Peyer's patch (tissue), 4 donors: ENCODE measurements at regions not wholly inside any gene's neighbourhood (a gene's known extent, or its start where the extent isn't known, plus 50 kb on each side); places are given as distances from the start of the nearest gene placed in this dataset.

Experiments
- POLR2A ChIP-seq, 2 donors: fragments of 450-650 bp; IDR thresholded peaks; one replicate each; pipeline ENCODE4 v1.5.1; 2017; ENCODE audit warnings: antibody characterized with exemption in 2 of 2, mild to moderate bottlenecking in 2 of 2, moderate library complexity in 2 of 2
- TF ChIP-seq, protein P1 (sequence below), 6 experiments: fragments of 450-650 bp in 4 of 6; fragments of 200-600 bp in 2 of 6; sonication (generic) in 1 of 6; IDR thresholded peaks; one replicate each; pipeline ENCODE4 v1.5.1; 2017 to 2019; ENCODE audit warnings: antibody characterized with exemption in 6 of 6, mild to moderate bottlenecking in 3 of 6, moderate library complexity in 1 of 6

DNA sequence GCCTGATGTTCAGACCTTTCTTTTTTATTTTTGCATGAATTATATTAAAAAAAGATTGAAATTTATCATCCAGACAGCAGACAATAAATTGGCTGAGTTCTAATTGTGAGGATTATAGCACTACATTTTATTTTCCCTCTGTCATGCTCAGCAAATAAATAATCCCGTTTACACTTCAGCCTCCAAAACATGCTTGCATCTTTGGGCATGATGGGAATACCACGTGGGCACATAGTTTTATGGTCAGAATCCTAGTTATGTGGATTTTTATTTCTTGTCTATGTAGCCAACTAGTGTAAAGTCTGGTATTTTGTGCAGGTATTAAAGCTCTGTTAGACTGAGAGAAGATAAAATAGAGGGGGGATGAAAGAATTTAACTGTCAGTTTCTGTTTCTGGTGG, 276.9 kb upstream of the E2F7 start:
- TF ChIP-seq, protein P1, sequence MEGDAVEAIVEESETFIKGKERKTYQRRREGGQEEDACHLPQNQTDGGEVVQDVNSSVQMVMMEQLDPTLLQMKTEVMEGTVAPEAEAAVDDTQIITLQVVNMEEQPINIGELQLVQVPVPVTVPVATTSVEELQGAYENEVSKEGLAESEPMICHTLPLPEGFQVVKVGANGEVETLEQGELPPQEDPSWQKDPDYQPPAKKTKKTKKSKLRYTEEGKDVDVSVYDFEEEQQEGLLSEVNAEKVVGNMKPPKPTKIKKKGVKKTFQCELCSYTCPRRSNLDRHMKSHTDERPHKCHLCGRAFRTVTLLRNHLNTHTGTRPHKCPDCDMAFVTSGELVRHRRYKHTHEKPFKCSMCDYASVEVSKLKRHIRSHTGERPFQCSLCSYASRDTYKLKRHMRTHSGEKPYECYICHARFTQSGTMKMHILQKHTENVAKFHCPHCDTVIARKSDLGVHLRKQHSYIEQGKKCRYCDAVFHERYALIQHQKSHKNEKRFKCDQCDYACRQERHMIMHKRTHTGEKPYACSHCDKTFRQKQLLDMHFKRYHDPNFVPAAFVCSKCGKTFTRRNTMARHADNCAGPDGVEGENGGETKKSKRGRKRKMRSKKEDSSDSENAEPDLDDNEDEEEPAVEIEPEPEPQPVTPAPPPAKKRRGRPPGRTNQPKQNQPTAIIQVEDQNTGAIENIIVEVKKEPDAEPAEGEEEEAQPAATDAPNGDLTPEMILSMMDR (IDR thresholded peaks at IDR 0.05): no peak
- TF ChIP-seq POLR2A (IDR thresholded peaks at IDR 0.05): no peak
